SU-DHL-6 (cell line): ENCODE measurements at regions not wholly inside any gene's neighbourhood (a gene's known extent, or its start where the extent isn't known, plus 50 kb on each side); places are given as distances from the start of the nearest gene placed in this dataset.

Source experiments
- H2AFZ ChIP-seq: fragments of 200-600 bp; sonication (generic); 2 replicates; pipeline ENCODE4 v1.6.1; 2014; ENCODE audit warnings: low read depth, mild to moderate bottlenecking, moderate library complexity, mixed read lengths, antibody characterized with exemption, low read length; ENCODE audit not compliant: severe bottlenecking
- H3F3A ChIP-seq: fragments of 200-600 bp; shearing (Covaris generic); 2 replicates; pipeline ENCODE4 v1.6.0; 2016; ENCODE audit warnings: antibody characterized with exemption, mild to moderate bottlenecking; ENCODE audit not compliant: insufficient read depth
- H3K27ac ChIP-seq: fragments of 200-600 bp; sonication (generic); 2 replicates; pipeline ENCODE4 v1.5.1; 2016; ENCODE audit warnings: low read depth, mild to moderate bottlenecking, low read length, moderate library complexity, mixed read lengths
- H3K27me3 ChIP-seq: fragments of 200-600 bp; sonication (generic), shearing (Covaris generic); 2 replicates; pipeline ENCODE4 v1.6.0; 2014; ENCODE audit warnings: mild to moderate bottlenecking, low read length
- H3K36me3 ChIP-seq: fragments of 200-600 bp; sonication (generic); 2 replicates; pipeline ENCODE4 v1.6.1; 2014; ENCODE audit warnings: mild to moderate bottlenecking, low read length, mixed read lengths
- H3K4me2 ChIP-seq: fragments of 300-600, 200-600 bp; shearing (Covaris generic), sonication (generic); 2 replicates; pipeline ENCODE4 v1.6.0; 2014; ENCODE audit warnings: low read length, low read depth, mild to moderate bottlenecking; ENCODE audit not compliant: poor library complexity, severe bottlenecking
- H3K4me3 ChIP-seq: fragments of 200-600 bp; sonication (generic); 2 replicates; pipeline ENCODE4 v1.5.1; 2014; ENCODE audit warnings: antibody characterized with exemption, low read length, mild to moderate bottlenecking, mixed read lengths; ENCODE audit not compliant: insufficient read depth, poor library complexity, severe bottlenecking
- H3K79me2 ChIP-seq: fragments of 200-600 bp; sonication (generic); 2 replicates; pipeline ENCODE4 v1.6.1; 2014; ENCODE audit warnings: mild to moderate bottlenecking, low read length, moderate library complexity; ENCODE audit not compliant: insufficient read depth
- H3K9ac ChIP-seq: fragments of 200-600 bp; sonication (generic); 2 replicates; pipeline ENCODE4 v1.7.0; 2014; ENCODE audit warnings: mild to moderate bottlenecking, low read length
- H3K9me2 ChIP-seq: fragments of 200-600 bp; sonication (generic); replicated peaks from 2 replicates; pipeline ENCODE4 v1.6.1; 2014; ENCODE audit warnings: low read length; ENCODE audit not compliant: insufficient read depth
- H3K9me3 ChIP-seq: fragments of 200-600 bp; sonication (generic); 2 replicates; pipeline ENCODE4 v1.6.1; 2014; ENCODE audit warnings: low read length, mixed read lengths; ENCODE audit not compliant: insufficient read depth
- H4K20me1 ChIP-seq: fragments of 200-600 bp; sonication (generic); 2 replicates; pipeline ENCODE4 v1.6.1; 2014; ENCODE audit warnings: low read depth, mild to moderate bottlenecking, antibody characterized with exemption, low read length, moderate library complexity, mixed read lengths
- CTCF ChIP-seq: fragments of 200-600 bp; sonication (generic); IDR thresholded peaks from one replicate; pipeline ENCODE4 v1.5.1; 2017; ENCODE audit warnings: antibody characterized with exemption, mild to moderate bottlenecking, low read length, moderate library complexity; ENCODE audit not compliant: insufficient read depth, poor library complexity, severe bottlenecking
- EZH2phosphoT487 ChIP-seq: fragments of 200-600 bp; sonication (generic), shearing (Covaris generic); conservative IDR thresholded peaks from 2 replicates; pipeline ENCODE4 v1.6.1; 2018; ENCODE audit warnings: mild to moderate bottlenecking, antibody characterized with exemption, low read length, moderate library complexity, mixed read lengths

DNA sequence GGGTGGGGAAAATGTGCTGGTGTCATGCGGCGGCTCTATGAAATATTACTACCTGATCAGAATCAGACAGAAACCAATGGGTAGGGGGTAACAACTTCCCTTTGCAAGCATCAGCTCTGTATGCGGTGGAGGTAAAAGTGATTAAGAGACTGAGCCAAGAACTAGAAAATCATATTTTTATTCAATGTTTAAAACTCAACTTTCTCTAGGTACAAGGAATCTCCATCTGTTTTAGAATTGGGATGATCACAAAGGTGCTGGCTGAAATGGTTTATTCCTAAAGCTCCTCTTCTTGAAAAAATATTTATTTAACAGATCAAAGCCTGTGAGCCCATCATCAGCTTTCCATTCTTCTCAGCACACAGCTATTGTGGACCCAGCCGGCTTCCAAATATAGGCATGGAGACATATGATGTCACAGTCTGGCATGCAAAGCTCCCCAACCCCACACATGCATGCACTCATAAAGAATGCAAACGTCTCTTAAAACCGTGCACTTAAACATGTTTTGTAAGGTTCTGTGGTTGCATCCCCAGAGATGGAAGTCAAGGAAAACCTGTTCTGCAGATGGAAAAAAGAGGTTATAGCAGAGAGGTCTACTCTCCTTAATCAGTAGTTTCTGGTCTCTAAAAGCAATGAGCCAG lies 126.0 kb downstream of the SKIDA1 start:
- H3K9ac ChIP-seq: no peak overlapping the region
- no peaks in the 10 kb centered on the region for H4K20me1 ChIP-seq
- H3K27me3 ChIP-seq: no peaks in the 10 kb centered on the region
- no peaks in the 10 kb centered on the region for H3K9me2 ChIP-seq
- no peaks in the 10 kb centered on the region for H3K36me3 ChIP-seq
- H3K27ac ChIP-seq: no peak overlapping the region
- H3K79me2 ChIP-seq: no peaks in the 10 kb centered on the region
- H2AFZ ChIP-seq: no peak overlapping the region
- H3K9me3 ChIP-seq: no peaks in the 10 kb centered on the region
- no peak overlapping the region for H3K4me2 ChIP-seq
- no peaks in the 10 kb centered on the region for H3F3A ChIP-seq
- TF ChIP-seq EZH2phosphoT487 (no peak), CTCF (no peak)
- no peak overlapping the region for H3K4me3 ChIP-seq

- no peak overlapping the region for H3K4me2 ChIP-seq
- H3K9me3 ChIP-seq: no peaks in the 10 kb centered on the region
- H3K9me2 ChIP-seq: no peaks in the 10 kb centered on the region
- H2AFZ ChIP-seq: no peak overlapping the region
- H3K9ac ChIP-seq: no peak overlapping the region
- H3K4me3 ChIP-seq: no peak overlapping the region
- no peaks in the 10 kb centered on the region for H3F3A ChIP-seq
- no peaks in the 10 kb centered on the region for H3K79me2 ChIP-seq
- no peaks in the 10 kb centered on the region for H3K36me3 ChIP-seq
- no peaks in the 10 kb centered on the region for H4K20me1 ChIP-seq
- no peak for TF ChIP-seq EZH2phosphoT487
- H3K27ac ChIP-seq: no peak overlapping the region
- no peaks in the 10 kb centered on the region for H3K27me3 ChIP-seq
Observed at GRCh38 chr10:21398563-21399231, 126.8 kb downstream of the SKIDA1 start.

- Histone ChIP-seq H2AFZ (no peak overlapping the region), H3K79me2 (no peaks in the 10 kb centered on the region), H3K9me2 (no peaks in the 10 kb centered on the region), H3K27ac (no peak overlapping the region), H3F3A (no peaks in the 10 kb centered on the region), H3K9ac (no peak overlapping the region), H4K20me1 (no peaks in the 10 kb centered on the region), H3K4me2 (no peak overlapping the region), H3K36me3 (no peaks in the 10 kb centered on the region), H3K9me3 (no peaks in the 10 kb centered on the region), H3K27me3 (no peaks in the 10 kb centered on the region), H3K4me3 (no peak overlapping the region)
- TF ChIP-seq CTCF (no peak), EZH2phosphoT487 (no peak)
Observed at GRCh38 chr10:21396889-21397288, 128.6 kb downstream of the SKIDA1 start.

DNA sequence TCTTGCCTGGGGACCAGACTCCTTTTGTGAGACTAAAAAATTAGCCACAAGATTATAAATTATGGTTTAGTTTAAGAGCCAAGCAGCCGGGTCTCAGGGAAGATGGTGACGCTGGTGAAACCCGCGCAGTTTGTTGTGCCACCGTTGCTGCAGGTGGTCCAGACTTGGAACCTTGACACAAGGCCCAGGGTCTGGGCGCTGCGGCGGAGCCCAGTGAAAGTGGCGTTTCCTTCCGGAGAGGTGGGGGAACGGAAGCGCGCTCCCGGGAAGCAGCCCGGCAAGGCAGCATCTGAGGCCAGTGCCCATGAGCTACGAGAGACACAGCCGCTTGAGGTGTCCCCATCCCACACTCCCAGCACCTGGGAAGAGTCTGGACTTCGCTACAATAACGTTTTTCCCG lies 131.6 kb downstream of the SKIDA1 start:
- no peaks in the 10 kb centered on the region for H4K20me1 ChIP-seq
- no peaks in the 10 kb centered on the region for H3F3A ChIP-seq
- no peaks in the 10 kb centered on the region for H3K79me2 ChIP-seq
- H3K27ac ChIP-seq: no peak overlapping the region
- H3K4me2 ChIP-seq: no peak overlapping the region
- no peaks in the 10 kb centered on the region for H3K36me3 ChIP-seq
- no peak overlapping the region for H3K9ac ChIP-seq
- H3K9me3 ChIP-seq: no peaks in the 10 kb centered on the region
- TF ChIP-seq CTCF (no peak), EZH2phosphoT487 (no peak)
- no peaks in the 10 kb centered on the region for H3K9me2 ChIP-seq
- no peak overlapping the region for H3K4me3 ChIP-seq
- H3K27me3 ChIP-seq: no peaks in the 10 kb centered on the region
- H2AFZ ChIP-seq: no peak overlapping the region
